Right atrium auricular region (tissue), 2 donors: ENCODE measurements at regions not wholly inside any gene's neighbourhood (a gene's known extent, or its start where the extent isn't known, plus 50 kb on each side); places are given as distances from the start of the nearest gene placed in this dataset.

Experiments used
- DNase-seq: peaks from one replicate; pipeline ENCODE4 v3.0.0-alpha.2; 2019; ENCODE audit warnings: low spot score
- H3K27ac ChIP-seq, 2 donors: fragments of 200-600 bp; sonication (generic); 1 replicate in 1 of 2; 2 replicates in 1 of 2; pipeline ENCODE4 v1.5.1; 2016 to 2019
- H3K27me3 ChIP-seq, 2 donors: fragments of 200-600 bp; sonication (generic); one replicate each; pipeline versions ENCODE4 v1.5.1 to v1.6.0; 2017 to 2019
- H3K36me3 ChIP-seq: fragments of 200-600 bp; sonication (generic); one replicate; pipeline ENCODE4 v1.5.1; 2016
- H3K4me1 ChIP-seq, 2 donors: fragments of 200-600 bp; sonication (generic); one replicate each; pipeline versions ENCODE4 v1.5.1 to v1.6.0; 2017 to 2019
- H3K4me3 ChIP-seq, 2 donors: fragments of 200-600 bp; sonication (generic); 1 replicate in 1 of 2; 2 replicates in 1 of 2; pipeline ENCODE4 v1.5.1; 2017 to 2019; ENCODE audit warnings: mild to moderate bottlenecking in 1 of 2, moderate library complexity in 1 of 2
- H3K9me3 ChIP-seq, 2 donors: fragments of 200-600 bp; sonication (generic); one replicate each; pipeline ENCODE4 v1.5.1; 2019
- CTCF ChIP-seq, 2 donors: fragments of 200-600 bp; sonication (generic); IDR thresholded peaks; one replicate each; pipeline ENCODE4 v1.5.1; 2019; ENCODE audit warnings: antibody characterized with exemption in 2 of 2

- Histone ChIP-seq H3K27me3 (no peaks in the 10 kb centered on the region), H3K27ac (no peak overlapping the region), H3K9me3 (no peaks in the 10 kb centered on the region), H3K36me3 (no peaks in the 10 kb centered on the region), H3K4me1 (peaks cover 0 to 88% of the 10 kb centered on the region in 2 donors), H3K4me3 (no peak overlapping the region)
- no peak for DNase-seq
- TF ChIP-seq CTCF (IDR thresholded peaks at IDR 0.05): no peak
These were observed 109.9 kb downstream of the DAD1 start for GRCh38 chr14:22479132-22479531.

GRCh38 chr14:22478670-22479069 lies 110.4 kb downstream of the DAD1 start:
- H3K36me3 ChIP-seq: no peaks in the 10 kb centered on the region

GRCh38 chr14:22478247-22478646 lies 110.8 kb downstream of the DAD1 start:
- Histone ChIP-seq H3K27ac (no peak overlapping the region), H3K36me3 (no peaks in the 10 kb centered on the region), H3K4me1 (peaks cover 0 to 80% of the 10 kb centered on the region in 2 donors), H3K27me3 (no peaks in the 10 kb centered on the region), H3K4me3 (no peak overlapping the region), H3K9me3 (no peaks in the 10 kb centered on the region)
- no peak for TF ChIP-seq CTCF (IDR thresholded peaks at IDR 0.05)
- no peak for DNase-seq

More at GRCh38 chr14:22478670-22479069, 110.4 kb downstream of the DAD1 start:
- H3K27ac ChIP-seq: no peak overlapping the region
- peaks cover 0 to 84% of the 10 kb centered on the region in 2 donors for H3K4me1 ChIP-seq
- no peak overlapping the region for H3K4me3 ChIP-seq
- no peaks in the 10 kb centered on the region for H3K27me3 ChIP-seq
- H3K9me3 ChIP-seq: no peaks in the 10 kb centered on the region
- TF ChIP-seq CTCF (IDR thresholded peaks at IDR 0.05): no peak
- DNase-seq: no peak

GRCh38 chr14:22477569-22478194 lies 111.3 kb downstream of the DAD1 start:
- Histone ChIP-seq H3K4me1 (peaks cover 0 to 80% of the 10 kb centered on the region in 2 donors), H3K36me3 (no peaks in the 10 kb centered on the region), H3K27me3 (no peaks in the 10 kb centered on the region), H3K9me3 (no peaks in the 10 kb centered on the region), H3K4me3 (no peak overlapping the region), H3K27ac (no peak overlapping the region)
- no peak for DNase-seq
- TF ChIP-seq CTCF (IDR thresholded peaks at IDR 0.05): no peak

- no peak overlapping the region for H3K4me3 ChIP-seq
- H3K36me3 ChIP-seq: no peaks in the 10 kb centered on the region
- H3K4me1 ChIP-seq: peaks cover 0 to 73% of the 10 kb centered on the region in 2 donors
- no peak for DNase-seq
- H3K27me3 ChIP-seq: no peaks in the 10 kb centered on the region
- TF ChIP-seq CTCF (IDR thresholded peaks at IDR 0.05): no peak
- H3K27ac ChIP-seq: no peak overlapping the region
- H3K9me3 ChIP-seq: no peaks in the 10 kb centered on the region
These were observed 112.1 kb downstream of the DAD1 start for GRCh38 chr14:22476887-22477286.
